LNCAP (cell line): ENCODE measurements at regions not wholly inside any gene's neighbourhood (a gene's known extent, or its start where the extent isn't known, plus 50 kb on each side); places are given as distances from the start of the nearest gene placed in this dataset.

ENCODE experiments used
- TF ChIP-seq, protein P1 (sequence below): fragments of 450-650 bp; IDR thresholded peaks from 2 replicates; pipeline ENCODE4 v1.5.1; 2017; ENCODE audit warnings: mild to moderate bottlenecking

GRCh38 chr18:61108706-61109105 is 224.5 kb upstream of the CDH20 start:
- TF ChIP-seq, protein P1, sequence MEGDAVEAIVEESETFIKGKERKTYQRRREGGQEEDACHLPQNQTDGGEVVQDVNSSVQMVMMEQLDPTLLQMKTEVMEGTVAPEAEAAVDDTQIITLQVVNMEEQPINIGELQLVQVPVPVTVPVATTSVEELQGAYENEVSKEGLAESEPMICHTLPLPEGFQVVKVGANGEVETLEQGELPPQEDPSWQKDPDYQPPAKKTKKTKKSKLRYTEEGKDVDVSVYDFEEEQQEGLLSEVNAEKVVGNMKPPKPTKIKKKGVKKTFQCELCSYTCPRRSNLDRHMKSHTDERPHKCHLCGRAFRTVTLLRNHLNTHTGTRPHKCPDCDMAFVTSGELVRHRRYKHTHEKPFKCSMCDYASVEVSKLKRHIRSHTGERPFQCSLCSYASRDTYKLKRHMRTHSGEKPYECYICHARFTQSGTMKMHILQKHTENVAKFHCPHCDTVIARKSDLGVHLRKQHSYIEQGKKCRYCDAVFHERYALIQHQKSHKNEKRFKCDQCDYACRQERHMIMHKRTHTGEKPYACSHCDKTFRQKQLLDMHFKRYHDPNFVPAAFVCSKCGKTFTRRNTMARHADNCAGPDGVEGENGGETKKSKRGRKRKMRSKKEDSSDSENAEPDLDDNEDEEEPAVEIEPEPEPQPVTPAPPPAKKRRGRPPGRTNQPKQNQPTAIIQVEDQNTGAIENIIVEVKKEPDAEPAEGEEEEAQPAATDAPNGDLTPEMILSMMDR: no peak

DNA sequence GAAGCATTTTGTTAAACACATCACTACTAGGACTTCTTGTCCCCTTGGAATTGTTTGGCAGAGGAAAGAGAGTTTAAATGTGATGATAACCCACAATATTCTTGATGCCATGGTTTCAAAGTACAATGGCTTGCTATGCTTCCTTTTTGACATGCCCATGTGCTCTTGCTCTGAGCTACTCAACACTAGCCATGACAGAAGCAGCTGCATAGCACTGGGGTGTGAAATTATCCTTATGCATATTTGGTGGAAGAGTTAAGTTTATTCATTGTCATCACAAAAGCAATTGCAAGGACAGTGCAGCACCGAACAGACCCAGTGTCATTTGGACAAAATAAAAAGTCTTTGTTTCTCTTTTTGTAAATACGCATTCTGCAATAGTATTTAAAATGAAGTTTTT is 209.9 kb upstream of the CDH20 start:
- TF ChIP-seq, protein P1: no peak

GRCh38 chr18:61127714-61128467 is 205.3 kb upstream of the CDH20 start:
- TF ChIP-seq, protein P1: no peak

DNA sequence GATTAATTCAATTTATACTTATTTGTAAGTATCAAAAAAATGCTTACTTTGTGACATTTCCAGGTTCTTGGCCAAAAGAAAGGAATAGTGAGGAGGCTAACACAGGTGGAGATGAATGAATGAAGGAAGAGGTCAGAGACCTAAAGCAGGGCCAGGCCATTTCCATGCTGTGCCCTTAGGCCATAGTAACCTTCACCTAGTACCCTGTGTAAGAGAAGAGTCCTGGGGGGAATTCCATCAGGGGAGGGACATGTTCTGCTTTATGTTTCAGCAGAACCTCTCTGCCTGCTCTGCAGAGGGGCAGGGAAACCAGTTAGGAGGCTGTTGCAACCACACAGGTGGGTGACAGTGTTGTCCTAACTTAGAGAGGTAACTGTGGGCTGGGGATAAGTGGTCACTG is 204.2 kb upstream of the CDH20 start:
- TF ChIP-seq, protein P1: no peak

DNA sequence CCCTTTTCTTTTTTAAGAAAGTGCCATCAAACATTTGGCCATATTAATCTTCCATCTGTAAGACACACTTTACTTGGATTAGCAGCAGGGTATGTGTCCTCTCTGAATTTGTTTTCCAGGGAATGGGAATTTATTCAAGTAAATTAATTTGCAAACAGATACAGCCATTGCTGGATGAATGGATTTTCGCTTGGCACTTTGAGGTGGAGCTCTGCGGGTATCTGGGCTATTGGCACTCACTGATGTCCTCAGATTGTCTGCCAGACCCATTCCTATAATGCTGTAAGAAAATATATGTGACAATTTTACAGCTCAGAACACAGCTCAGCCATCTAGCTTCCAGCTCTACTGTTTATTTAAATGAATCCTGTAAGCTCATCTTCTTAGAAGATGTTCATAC is 201.2 kb upstream of the CDH20 start:
- TF ChIP-seq, protein P1: no peak

DNA sequence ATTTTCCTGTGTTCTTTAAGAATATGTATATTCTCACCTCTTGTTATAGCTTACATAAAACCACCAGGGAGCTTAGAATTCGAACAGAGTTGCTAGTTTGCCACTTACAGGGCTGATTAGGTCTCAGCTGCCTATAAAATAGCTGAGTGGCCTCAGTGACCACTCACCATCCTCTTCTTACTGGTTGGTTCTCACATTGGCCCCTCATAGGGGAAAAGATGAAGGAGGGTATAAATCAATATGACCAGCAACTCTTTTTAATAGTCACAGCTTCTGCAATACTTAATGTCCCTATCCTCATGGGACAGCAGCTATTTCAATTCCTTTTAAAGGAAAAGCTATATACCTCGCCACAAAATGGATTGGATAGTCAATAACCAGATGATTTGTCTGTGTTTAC is 199.4 kb upstream of the CDH20 start:
- TF ChIP-seq, protein P1: no peak

- TF ChIP-seq, protein P1: no peak
These were observed 196.4 kb upstream of the CDH20 start for GRCh38 chr18:61136711-61137251.
